Immature natural killer cell (primary cell): ENCODE measurements at regions not wholly inside any gene's neighbourhood (a gene's known extent, or its start where the extent isn't known, plus 50 kb on each side); places are given as distances from the start of the nearest gene placed in this dataset.

ENCODE experiments used
- DNase-seq, 3 donors: peaks; one replicate each; pipeline ENCODE4 v3.0.0; 2022; ENCODE audit warnings: mixed read lengths in 1 of 3
- H3K27ac Mint-ChIP-seq, 6 donors: one replicate each; pipeline ENCODE4 v1.8.0; 2020; ENCODE audit warnings: mixed read lengths in 6 of 6, mild to moderate bottlenecking in 5 of 6, inconsistent platforms in 4 of 6, moderate library complexity in 3 of 6
- H3K27me3 Mint-ChIP-seq, 3 donors: one replicate each; pipeline ENCODE4 v1.8.0; 2020 to 2021; ENCODE audit warnings: low read depth in 3 of 3, mild to moderate bottlenecking in 3 of 3, mixed read lengths in 3 of 3, moderate library complexity in 3 of 3, inconsistent platforms in 1 of 3
- H3K36me3 Mint-ChIP-seq, 3 donors: one replicate each; pipeline ENCODE4 v1.8.0; 2020; ENCODE audit warnings: mixed read lengths in 3 of 3, inconsistent platforms in 2 of 3, mild to moderate bottlenecking in 2 of 3
- H3K4me1 Mint-ChIP-seq, 2 donors: one replicate each; pipeline ENCODE4 v1.8.0; 2020; ENCODE audit warnings: inconsistent platforms in 2 of 2, mild to moderate bottlenecking in 2 of 2, mixed read lengths in 2 of 2, moderate library complexity in 1 of 2
- H3K4me3 Mint-ChIP-seq, 5 donors: one replicate each; pipeline ENCODE4 v1.8.0; 2020; ENCODE audit warnings: mild to moderate bottlenecking in 5 of 5, mixed read lengths in 5 of 5, inconsistent platforms in 3 of 5, moderate library complexity in 3 of 5
- H3K9me3 Mint-ChIP-seq, 6 donors: one replicate each; pipeline ENCODE4 v1.8.0; 2020; ENCODE audit warnings: mild to moderate bottlenecking in 6 of 6, mixed read lengths in 6 of 6, inconsistent platforms in 4 of 6, moderate library complexity in 3 of 6

- Mint-ChIP-seq H3K27ac (no peak overlapping the region), H3K27me3 (peaks cover 2 to 10% (median 6%) of the 10 kb centered on the region in 3 donors)
These were observed 56.0 kb downstream of the BOD1L2 start for GRCh38 chr18:57202881-57203280.

DNA sequence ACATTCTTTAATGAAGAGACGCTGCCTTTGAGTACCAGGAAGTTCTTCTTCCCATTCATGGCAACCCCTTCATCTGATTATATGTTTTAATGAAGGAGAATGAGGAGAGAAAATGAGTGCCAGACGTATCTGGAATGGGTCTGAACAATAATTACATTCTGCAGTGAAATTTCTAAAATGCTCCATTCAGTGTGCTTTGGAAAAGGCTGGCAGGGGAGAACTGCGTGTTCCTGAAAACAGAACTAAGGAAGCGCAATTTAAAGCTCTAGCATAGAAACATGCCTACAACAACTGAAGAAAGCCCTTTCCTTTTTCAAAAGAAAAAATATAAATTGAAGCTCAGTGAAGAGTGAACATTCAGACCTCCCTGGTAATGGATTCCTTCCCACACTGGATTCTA lies 58.8 kb downstream of the BOD1L2 start:
- no peak for DNase-seq
- H3K9me3 Mint-ChIP-seq = peaks cover 0 to 1% (median 0%) of the 10 kb centered on the region in 6 donors
- no peak overlapping the region for H3K4me3 Mint-ChIP-seq
- H3K4me1 Mint-ChIP-seq = peaks cover 4 to 6% of the 10 kb centered on the region in 2 donors
- peaks cover 7 to 8% (median 7%) of the 10 kb centered on the region in 3 donors for H3K27me3 Mint-ChIP-seq
- H3K27ac Mint-ChIP-seq = no peak overlapping the region
- no peaks in the 10 kb centered on the region for H3K36me3 Mint-ChIP-seq

More at GRCh38 chr18:57202881-57203280, 56.0 kb downstream of the BOD1L2 start:
- H3K36me3 Mint-ChIP-seq = peaks cover 0 to 4% (median 0%) of the 10 kb centered on the region in 3 donors
- no peak overlapping the region for H3K4me3 Mint-ChIP-seq
- H3K9me3 Mint-ChIP-seq = peaks cover 0 to 5% (median under 1%) of the 10 kb centered on the region in 6 donors
- no peak for DNase-seq
- no peaks in the 10 kb centered on the region for H3K4me1 Mint-ChIP-seq

DNA sequence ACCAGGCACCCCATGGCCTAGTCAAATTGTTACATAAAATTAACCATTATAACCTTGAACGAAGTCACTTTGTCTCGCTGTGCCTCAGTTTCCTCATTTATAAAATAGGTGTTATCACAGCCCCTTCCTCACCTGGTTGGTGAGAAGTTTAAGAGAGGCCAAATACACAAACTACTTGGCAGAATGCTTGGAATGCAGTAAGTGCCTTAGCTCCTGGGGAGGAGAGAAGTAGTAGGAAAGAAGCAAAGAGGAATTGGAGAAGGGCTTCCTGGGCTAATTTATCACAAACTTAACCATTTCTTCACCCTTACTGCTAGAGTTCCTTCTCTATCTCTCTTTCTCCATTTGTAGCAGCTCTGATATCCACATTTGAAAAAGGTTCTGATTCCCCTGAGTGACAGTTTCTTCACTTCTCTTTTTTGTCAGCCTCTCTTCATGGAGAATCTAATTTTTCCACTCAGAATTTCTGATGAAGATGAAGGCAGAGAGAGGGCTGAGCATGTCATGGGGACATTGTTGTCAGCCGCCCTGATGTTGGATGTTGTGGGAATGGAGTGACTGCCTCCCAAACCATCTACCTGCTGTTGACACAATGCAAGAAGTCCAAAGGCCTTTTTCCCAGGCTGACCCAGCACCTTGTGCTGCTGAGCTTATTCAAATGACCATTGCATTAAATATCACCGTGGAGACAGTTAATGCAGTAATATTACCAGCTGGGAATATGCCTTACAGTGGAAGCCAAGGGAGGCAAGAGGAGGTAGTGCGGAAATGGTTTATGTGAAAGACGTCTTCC lies 60.4 kb downstream of the BOD1L2 start:
- no peak for DNase-seq
- Mint-ChIP-seq H3K27me3 (peaks cover 8 to 10% (median 10%) of the 10 kb centered on the region in 3 donors), H3K4me3 (no peak overlapping the region), H3K9me3 (peaks cover 0 to 1% (median 0%) of the 10 kb centered on the region in 6 donors), H3K4me1 (peaks cover 4 to 6% of the 10 kb centered on the region in 2 donors), H3K27ac (no peak overlapping the region), H3K36me3 (no peaks in the 10 kb centered on the region)

GRCh38 chr18:57208047-57208446 lies 61.2 kb downstream of the BOD1L2 start:
- Mint-ChIP-seq H3K9me3 (peaks cover 0 to 1% (median 0%) of the 10 kb centered on the region in 6 donors), H3K4me1 (peaks cover 4 to 6% of the 10 kb centered on the region in 2 donors), H3K27ac (no peak overlapping the region), H3K4me3 (no peak overlapping the region), H3K27me3 (peaks cover 8 to 10% (median 10%) of the 10 kb centered on the region in 3 donors), H3K36me3 (no peaks in the 10 kb centered on the region)
- no peak for DNase-seq

GRCh38 chr18:57209713-57210106 lies 62.8 kb downstream of the BOD1L2 start:
- no peak for DNase-seq
- Mint-ChIP-seq H3K9me3 (peaks cover 0 to 1% (median 0%) of the 10 kb centered on the region in 6 donors), H3K4me3 (peak overlapping the region; percentile 6 to 69 (median 33)), H3K27ac (no peak overlapping the region), H3K36me3 (no peaks in the 10 kb centered on the region), H3K4me1 (peaks cover 4 to 6% of the 10 kb centered on the region in 2 donors), H3K27me3 (peaks cover 6 to 8% (median 7%) of the 10 kb centered on the region in 3 donors)

DNA sequence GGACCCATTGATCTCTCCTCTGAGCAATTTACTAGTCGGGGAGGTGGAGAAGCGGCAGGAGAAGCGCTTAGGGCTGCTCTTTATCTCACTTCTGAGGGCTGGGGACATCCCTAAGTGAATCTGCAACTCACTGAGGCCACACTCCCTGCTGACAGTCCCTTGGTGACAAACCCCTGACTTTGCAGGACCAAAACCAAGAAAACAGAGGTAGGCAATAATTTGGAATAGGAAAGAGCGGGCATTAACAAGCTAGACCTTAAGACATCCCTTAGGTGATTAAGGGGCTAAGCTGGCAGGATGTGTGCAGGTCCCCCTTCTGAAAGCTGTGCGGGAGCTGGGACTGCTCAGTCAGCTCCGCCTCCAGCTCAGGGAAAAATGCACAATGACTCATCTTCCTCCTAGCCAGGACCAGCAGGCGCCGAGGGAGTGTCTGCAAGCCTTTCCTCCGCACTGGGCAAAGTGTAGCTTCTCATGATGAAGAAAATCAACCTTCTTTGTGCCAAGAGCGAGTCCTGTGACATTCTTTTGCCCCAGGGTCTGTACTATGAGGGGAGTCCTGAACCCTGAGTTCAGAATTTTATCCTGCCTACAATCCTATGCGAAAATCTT lies 63.3 kb downstream of the BOD1L2 start:
- Mint-ChIP-seq H3K27ac (no peak overlapping the region), H3K9me3 (peaks cover 0 to 1% (median 0%) of the 10 kb centered on the region in 6 donors), H3K4me3 (peak overlapping the region in 4 of 5 donors; percentile 6 to 69 (median 22)), H3K27me3 (peaks cover 4 to 8% (median 6%) of the 10 kb centered on the region in 3 donors), H3K36me3 (no peaks in the 10 kb centered on the region), H3K4me1 (peaks cover 4 to 6% of the 10 kb centered on the region in 2 donors)
- DNase-seq = no peak

DNA sequence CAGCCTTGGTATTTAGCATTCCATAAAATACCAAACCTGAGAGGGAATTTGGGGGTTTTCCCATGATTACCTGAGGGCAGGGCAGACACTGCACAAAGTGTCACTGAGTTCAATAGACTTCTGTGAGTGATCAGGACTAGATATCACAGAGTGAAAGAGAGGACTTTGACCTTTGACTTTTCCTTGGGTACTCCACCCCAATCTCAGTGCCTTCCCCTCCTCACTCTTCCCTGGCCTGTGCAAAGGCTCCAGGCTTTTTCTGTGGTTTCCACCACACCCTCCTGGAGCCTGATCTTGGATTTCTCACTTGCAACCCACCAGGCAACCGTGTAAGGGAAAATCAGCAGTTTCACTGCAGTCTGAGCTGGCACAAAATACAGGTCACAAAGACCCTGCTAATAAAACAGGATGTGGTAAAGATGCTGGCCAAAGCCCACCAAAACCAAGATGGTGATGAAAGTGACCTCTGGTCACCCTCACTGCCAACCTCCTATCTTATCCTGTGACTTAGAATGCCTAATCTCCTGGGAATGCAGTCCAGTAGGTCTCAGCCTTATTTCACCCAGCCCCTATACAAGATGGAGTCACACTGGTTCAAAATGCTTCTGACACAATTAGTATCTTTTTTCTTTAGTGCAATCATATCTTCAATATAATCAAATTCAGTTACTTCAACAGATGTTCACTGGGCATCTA lies 64.0 kb downstream of the BOD1L2 start:
- peaks cover 4 to 6% of the 10 kb centered on the region in 2 donors for H3K4me1 Mint-ChIP-seq
- DNase-seq = no peak
- H3K36me3 Mint-ChIP-seq = no peaks in the 10 kb centered on the region
- H3K4me3 Mint-ChIP-seq = no peak overlapping the region
- H3K9me3 Mint-ChIP-seq = peaks cover 0 to 1% (median 0%) of the 10 kb centered on the region in 6 donors
- peaks cover 2 to 8% (median 6%) of the 10 kb centered on the region in 3 donors for H3K27me3 Mint-ChIP-seq
- no peak overlapping the region for H3K27ac Mint-ChIP-seq

DNA sequence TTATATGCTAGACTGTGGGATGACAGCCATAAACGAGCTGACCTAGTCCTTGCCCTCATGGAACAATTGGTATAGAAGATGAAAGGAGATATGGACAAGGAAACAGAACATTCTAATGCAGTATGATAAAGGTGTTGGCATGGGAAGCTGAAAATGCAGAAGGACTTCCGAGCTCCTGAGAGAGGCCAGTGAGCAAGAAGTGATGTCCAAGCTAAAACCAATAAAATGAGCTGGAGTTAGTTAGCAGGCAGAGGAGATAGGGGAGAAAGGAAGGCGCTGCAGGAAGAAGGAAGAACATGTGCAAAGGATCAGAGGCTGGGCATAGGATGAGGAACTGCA lies 64.5 kb downstream of the BOD1L2 start:
- DNase-seq = no peak
- peaks cover 4 to 6% of the 10 kb centered on the region in 2 donors for H3K4me1 Mint-ChIP-seq
- peaks cover 2 to 8% (median 6%) of the 10 kb centered on the region in 3 donors for H3K27me3 Mint-ChIP-seq
- no peak overlapping the region for H3K27ac Mint-ChIP-seq
- H3K4me3 Mint-ChIP-seq = no peak overlapping the region
- no peaks in the 10 kb centered on the region for H3K36me3 Mint-ChIP-seq
- peaks cover 0 to 1% (median 0%) of the 10 kb centered on the region in 6 donors for H3K9me3 Mint-ChIP-seq

- Mint-ChIP-seq H3K27me3 (peaks cover 2 to 8% (median 6%) of the 10 kb centered on the region in 3 donors), H3K36me3 (no peaks in the 10 kb centered on the region), H3K4me1 (peaks cover 4 to 6% of the 10 kb centered on the region in 2 donors), H3K9me3 (peaks cover 0 to 1% (median 0%) of the 10 kb centered on the region in 6 donors), H3K4me3 (no peak overlapping the region), H3K27ac (no peak overlapping the region)
- no peak for DNase-seq
These were observed 64.9 kb downstream of the BOD1L2 start for GRCh38 chr18:57211776-57212175.

DNA sequence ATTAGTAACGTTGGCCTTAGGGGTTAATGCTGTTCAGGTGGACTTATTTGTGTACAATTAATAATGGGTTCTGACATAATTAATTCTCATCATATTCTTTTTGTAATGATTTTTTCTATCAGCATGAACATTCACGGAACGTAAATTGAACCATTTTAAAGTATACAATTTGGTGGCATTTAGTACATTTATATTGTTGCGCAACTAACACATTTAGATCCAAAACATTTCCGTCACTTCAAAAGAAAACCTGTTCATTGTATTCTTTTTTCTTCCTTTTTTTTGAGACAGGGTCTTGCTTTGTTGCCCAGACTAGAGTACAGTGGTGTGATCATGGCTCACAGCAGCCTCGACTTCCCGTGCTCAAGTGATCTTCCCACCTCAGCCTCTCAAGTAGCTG lies 65.8 kb downstream of the BOD1L2 start:
- H3K27me3 Mint-ChIP-seq = peaks cover 2 to 8% (median 6%) of the 10 kb centered on the region in 3 donors
- no peaks in the 10 kb centered on the region for H3K36me3 Mint-ChIP-seq
- DNase-seq = no peak
- H3K4me3 Mint-ChIP-seq = no peak overlapping the region
- no peak overlapping the region for H3K27ac Mint-ChIP-seq
- H3K9me3 Mint-ChIP-seq = peaks cover 0 to 5% (median 0%) of the 10 kb centered on the region in 6 donors
- peaks cover 4 to 6% of the 10 kb centered on the region in 2 donors for H3K4me1 Mint-ChIP-seq

GRCh38 chr18:57214976-57215375 lies 68.1 kb downstream of the BOD1L2 start:
- H3K4me3 Mint-ChIP-seq = no peak overlapping the region
- H3K36me3 Mint-ChIP-seq = no peaks in the 10 kb centered on the region
- H3K9me3 Mint-ChIP-seq = peaks cover 0 to 7% (median 0%) of the 10 kb centered on the region in 6 donors
- H3K4me1 Mint-ChIP-seq = peaks cover 0 to under 1% of the 10 kb centered on the region in 2 donors
- peaks cover 2 to 6% (median 3%) of the 10 kb centered on the region in 3 donors for H3K27me3 Mint-ChIP-seq
- DNase-seq = no peak
- H3K27ac Mint-ChIP-seq = no peak overlapping the region

DNA sequence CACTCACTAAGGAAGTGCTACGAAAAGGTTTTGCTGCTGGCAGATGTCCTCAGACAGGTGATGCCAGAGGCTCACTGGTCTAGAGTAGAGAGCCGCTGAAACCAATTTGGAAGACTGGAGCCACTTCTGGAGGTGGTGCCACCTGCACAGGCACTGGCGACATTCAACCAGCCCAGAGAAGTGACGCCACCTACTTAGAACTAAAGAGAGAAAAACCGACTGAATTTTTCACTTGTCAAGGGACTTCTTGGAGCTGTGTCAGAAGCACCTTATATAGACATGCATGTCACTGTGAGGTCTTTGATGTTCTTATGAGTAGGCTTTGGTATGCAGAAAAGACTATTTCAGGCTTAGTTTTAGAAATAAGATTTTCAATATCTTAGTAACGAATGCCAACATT lies 71.4 kb downstream of the BOD1L2 start:
- Mint-ChIP-seq H3K4me1 (no peaks in the 10 kb centered on the region), H3K27me3 (no peaks in the 10 kb centered on the region), H3K4me3 (no peak overlapping the region), H3K36me3 (no peaks in the 10 kb centered on the region), H3K27ac (no peak overlapping the region), H3K9me3 (peaks cover 0 to 7% (median 0%) of the 10 kb centered on the region in 6 donors)
- DNase-seq = no peak

DNA sequence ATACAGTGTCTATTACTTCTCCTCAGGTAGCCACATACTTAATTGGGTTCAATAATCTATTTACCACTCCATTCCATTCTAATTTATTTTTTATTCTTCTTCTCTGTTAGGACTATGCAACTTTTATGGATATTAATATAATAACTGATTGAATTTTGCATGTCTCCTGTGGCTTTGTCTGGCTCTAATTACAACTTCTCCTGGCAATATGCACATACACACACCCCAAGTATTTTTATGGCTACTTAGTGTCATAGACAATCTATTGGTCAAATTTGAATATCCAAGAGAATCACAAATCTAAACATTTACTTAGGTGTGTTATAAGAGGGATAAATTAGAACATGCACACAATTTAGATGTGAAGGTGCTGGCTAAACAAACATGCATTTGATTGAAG lies 73.1 kb downstream of the BOD1L2 start:
- Mint-ChIP-seq H3K9me3 (peaks cover 0 to 7% (median 0%) of the 10 kb centered on the region in 6 donors), H3K4me3 (no peak overlapping the region), H3K4me1 (no peaks in the 10 kb centered on the region), H3K27ac (no peak overlapping the region), H3K27me3 (no peaks in the 10 kb centered on the region), H3K36me3 (no peaks in the 10 kb centered on the region)
- no peak for DNase-seq

DNA sequence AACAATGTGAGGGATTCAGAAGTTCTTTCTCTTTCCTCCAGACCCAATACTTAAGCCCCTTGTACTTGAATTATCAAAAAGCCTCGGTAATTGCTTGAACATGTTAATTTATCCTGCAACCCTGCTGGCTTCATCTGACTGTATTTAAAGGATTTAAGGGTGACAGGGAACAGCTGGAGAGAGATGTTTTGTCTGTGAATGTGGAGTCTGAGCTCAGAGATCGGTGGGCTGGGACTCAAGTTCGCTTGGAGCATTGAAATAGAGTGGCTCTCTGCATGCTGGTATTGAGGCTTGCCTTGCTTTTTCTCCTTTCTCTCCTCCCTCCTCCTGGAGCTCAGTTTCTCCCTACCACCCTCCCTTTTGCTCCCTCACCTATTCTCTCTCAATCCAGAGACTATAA lies 73.6 kb downstream of the BOD1L2 start:
- no peak overlapping the region for H3K4me3 Mint-ChIP-seq
- peaks cover 0 to 7% (median 0%) of the 10 kb centered on the region in 6 donors for H3K9me3 Mint-ChIP-seq
- H3K4me1 Mint-ChIP-seq = no peaks in the 10 kb centered on the region
- H3K27me3 Mint-ChIP-seq = no peaks in the 10 kb centered on the region
- no peak overlapping the region for H3K27ac Mint-ChIP-seq
- no peak for DNase-seq
- H3K36me3 Mint-ChIP-seq = no peaks in the 10 kb centered on the region
